Fibroblast of the conjunctiva (primary cell): ENCODE measurements at regions not wholly inside any gene's neighbourhood (a gene's known extent, or its start where the extent isn't known, plus 50 kb on each side); places are given as distances from the start of the nearest gene placed in this dataset.

ENCODE experiments used
- DNase-seq: peaks from one replicate; pipeline ENCODE4 v3.0.0-alpha.2; 2010; ENCODE audit warnings: low read depth

DNA sequence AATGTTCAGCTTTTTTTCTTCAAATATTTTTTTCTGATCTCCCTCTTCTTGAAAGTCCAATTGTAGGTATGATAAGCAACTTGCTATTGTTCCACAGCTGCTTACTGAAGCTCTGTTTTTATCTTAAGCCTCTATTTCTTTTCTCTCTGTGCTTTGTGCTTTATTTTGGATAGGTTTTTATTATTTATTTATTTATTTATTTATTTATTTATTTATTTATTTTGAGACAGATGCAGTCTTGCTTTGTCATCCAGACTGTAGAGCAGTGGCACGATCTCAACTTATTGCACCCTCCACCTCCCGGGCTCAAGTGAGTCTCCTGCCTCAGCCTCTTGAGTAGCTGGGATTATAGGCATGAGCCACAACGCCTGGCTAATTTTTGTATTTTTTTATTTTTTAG lies 199.4 kb downstream of the KLF12 start:
- no peak for DNase-seq

DNA sequence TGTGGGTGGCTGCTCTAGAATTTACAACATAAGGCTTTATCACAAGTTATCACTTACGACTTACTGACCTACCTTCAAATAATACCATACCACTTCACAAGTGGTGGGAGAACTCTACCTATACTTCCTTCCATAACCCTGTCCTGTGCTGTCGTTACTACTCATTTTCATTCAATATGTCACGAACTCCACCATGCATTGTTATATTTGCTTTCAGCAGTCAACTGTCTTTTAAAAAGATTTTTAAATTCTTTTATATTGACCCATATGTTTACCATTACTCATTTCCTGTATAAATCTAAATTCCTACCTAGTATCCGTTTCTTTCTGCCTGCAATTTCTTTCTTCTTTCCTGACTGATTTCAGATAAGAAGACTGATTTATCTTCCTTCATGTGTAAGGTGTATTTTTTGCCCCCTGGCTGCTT lies 200.0 kb downstream of the KLF12 start:
- DNase-seq = no peak

DNA sequence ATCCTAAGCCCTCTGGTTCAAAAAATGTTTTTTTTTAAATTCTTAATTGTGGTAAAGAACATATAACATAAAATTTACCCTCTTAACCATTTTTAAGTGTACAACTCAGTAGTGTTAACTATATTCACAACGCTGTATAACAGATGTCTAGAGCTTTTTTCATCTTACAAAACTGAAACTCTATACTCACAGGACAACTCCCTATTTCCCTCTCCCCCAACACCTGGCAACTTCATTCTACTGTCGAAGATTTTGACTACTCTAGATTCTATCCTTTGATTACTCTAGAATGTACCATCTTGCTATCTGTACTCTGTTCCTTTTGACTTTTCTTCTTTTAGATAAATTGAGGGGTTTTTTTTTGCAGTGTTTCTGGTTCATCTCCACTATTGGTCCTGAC lies 200.4 kb downstream of the KLF12 start:
- DNase-seq = no peak

DNA sequence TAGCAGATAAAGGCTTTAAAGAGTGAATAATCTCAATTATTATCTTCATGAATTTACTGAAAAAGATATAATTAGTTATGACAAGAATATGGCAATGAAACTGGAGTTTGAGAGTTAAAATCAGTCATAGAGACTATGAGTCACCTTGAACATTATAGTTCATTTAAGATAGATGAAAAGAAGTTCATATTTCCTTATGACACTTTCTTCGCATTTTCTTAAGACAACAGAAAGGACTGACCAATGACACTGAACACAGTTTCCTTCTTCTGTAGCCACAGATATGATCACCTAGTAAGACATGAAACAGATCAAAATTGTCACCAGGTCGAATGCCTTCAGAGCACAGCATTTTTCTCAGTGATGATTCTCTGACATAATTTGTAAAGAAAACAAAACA lies 202.1 kb downstream of the KLF12 start:
- no peak for DNase-seq

DNA sequence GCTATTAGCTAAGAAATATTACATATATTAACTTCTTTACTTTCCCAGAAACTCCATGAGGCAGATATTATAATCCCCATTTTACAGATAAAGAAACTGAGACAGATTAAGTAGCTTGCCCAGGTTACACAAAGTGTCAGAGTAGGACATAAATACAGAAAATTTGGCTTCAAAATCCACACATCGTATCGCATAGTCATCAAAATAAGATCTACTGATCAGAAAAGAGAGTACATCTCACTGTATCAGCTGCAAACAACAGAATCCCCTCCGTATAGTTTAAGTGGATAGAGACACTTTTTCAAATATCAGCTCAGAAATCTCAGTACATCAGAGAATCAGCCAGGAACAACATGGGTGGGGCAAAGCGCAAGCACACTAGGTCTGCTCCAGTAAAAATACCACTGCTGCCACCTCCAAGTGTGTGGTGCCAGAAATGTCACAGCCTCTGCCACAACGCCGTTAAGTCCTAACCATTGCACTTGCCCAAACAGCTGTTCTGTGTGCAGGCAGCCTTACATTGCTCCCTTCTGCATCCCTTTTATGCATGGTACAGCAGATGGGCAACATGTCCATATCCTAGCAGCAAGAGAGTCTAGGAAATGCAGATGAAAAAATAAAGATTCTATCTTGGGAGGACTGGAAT lies 204.8 kb downstream of the KLF12 start:
- DNase-seq = no peak

DNA sequence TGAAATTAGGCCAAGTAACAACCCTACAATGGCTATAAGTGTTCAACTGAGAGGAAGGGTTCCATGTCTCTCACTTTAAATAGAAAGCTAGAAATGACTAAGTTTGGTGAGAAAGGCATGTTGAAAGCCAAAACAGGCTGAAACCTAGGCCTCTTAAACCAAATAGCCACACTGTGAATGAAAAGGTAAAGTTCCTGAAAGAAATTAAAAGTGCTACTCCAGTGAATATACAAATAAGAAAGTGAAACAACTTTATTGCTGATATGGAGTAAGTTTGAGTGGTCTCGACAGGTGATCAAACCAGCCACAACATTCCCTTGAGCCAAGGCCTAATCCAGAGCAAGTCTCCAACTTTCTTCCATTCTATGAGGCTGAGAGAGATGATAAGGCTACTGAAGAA lies 209.6 kb downstream of the KLF12 start:
- no peak for DNase-seq

DNA sequence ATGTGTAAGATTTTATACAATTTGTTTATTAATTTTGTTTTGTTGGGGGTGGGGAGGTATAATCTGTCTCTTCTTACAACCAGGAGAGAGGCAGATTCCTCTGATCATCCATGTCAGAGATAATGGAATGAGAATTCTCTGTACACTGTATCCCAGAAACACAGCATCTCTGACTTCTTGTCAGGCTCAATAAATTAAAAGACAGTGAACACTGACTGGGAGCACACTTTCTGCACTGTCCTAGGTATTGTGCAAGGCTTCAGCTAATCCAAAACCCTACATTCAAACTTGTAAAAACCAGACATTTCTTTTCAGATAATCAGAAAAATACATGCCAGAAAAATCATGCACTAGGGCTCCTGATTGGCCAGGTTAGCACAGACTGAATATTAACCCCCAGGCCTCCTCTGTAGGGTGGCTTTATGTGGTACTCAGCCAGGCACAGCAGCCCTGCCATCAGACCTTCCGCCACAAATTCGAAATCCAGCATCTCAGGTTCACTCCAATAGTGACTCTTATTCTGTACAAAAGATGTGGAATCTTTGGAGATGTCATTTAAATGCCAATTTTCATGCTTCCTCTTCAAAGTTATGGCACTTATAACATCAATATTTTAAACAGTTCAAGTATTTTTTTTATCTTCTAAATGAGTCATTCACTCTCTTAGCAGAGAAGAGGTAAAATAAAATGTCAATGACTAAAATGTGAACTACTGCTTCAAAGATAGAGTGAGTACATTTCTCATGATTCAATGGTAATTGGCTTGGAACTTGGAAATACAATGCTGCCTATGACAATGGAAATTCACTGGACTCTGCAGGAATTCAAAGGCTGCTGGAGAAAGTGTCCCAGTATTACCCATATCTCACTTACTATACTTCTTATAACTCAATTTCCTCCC lies 211.5 kb downstream of the KLF12 start:
- DNase-seq = no peak

DNA sequence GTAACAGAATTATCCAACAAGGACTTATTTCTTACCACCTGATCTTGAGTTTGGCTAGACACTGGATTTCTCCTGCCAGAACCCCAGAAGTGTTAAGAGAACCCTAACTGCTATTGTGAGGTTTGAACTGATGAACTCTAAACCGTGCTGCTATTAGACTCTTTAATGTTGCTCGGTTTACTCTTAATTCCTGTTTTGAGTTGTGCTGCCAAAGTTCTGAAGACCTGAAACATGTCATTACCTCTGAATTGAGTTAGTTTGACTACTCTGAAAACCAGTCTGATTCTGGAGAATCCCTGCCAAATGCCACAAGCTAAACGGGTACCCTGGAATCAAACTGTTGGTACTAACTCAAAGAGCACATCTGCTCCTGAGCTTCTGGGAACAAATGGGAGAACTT lies 215.5 kb downstream of the KLF12 start:
- no peak for DNase-seq

DNA sequence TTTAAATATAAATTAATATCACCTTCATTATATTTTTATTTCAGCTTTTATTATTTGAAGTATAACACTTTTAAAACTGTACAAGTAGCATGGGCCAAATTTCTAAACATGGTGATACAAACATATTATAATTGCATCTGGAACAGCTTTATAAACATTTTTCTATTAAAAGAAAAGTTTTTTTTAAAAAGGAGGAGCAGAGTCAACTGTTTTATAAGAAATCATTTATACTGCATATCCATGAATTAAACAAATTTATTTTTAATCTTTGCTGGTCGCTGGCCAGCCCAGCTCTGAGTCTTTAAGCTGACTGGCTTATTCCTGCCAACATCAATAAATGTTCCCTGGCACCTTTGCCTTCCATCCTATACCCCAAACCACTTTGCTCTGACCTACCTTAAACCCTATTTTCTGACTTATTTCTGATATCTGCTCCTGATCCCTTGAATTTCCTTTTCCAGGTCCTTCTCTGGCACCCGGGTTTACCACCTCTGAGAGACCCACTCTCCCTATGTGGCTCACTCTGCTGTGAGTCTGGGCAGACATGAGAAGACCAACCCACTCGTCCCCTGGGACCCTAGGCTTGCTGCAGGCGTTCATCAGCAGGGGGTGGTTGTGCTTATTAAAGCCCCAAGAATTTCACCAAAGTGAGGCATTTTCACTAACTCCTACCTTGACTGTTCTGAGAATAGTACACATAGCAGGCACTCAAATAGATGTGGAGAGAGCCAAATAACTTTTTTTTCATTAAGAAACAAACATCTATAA lies 220.3 kb downstream of the KLF12 start:
- DNase-seq = peak; percentile 12

DNA sequence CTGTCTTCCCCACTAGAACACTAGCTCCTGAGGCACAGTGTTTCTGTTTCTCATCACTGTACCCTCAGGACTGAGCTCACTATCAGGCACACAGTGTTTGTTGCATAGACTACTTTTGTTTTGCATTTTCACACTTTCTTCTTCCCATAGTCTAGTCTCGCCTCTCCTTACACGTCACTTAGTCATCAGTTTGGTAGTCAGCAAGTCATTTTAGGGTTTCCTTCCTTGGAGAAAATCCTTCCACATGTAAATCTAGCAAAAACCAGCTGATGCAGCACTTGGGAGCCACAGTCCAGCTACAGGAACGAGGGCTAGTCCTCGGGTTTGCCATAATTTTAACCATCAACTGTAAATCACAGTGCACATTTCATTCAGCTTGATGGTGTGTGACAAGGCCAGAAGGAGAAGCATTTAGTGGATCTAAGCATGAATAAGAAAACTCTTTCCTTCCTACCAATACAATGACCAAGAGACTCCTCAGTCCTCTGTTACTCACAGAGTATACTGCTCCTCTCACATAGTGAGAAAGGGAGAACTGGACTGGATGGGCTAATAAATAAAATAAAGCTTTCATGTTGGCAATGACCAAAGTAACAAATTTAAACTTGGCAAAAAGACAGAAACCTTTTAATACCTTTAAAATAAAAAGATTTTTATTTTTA lies 221.0 kb downstream of the KLF12 start:
- no peak for DNase-seq

DNA sequence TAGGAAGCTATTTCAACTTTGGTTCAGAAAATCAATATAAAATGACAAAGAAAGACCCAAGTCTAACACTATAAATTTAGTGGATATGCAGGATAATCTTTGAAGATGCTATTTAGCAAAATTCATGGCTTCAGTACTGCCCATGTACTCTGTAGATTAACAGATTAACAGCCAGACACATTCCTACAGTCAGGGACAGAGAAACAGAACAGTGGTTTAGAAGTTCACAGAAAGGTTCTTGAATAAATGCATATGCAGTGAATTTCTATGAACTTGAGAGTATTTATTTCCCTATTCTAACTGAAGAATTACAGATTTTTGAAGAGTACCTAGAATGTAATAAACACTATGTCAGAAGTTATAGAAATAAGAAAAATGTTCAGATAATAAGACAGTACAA lies 222.8 kb downstream of the KLF12 start:
- no peak for DNase-seq

DNA sequence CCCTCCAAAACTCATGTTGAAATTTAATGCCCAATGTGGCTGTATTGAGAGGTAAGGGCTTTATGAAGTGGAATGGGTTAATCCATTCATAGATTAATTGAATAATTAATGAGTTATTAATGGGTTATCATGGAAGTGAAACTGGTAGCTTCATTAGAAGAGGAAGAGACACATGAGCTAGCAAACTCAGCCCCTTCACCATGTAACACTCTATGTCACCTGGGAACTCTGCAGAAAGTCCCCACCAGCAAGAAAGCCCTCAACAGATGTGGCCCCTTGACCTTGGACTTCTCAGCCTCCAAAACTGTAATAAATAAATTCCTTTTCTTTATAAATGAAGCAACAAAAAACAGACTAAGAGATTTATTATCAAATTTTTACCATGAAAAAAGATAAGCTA lies 223.5 kb downstream of the KLF12 start:
- no peak for DNase-seq

DNA sequence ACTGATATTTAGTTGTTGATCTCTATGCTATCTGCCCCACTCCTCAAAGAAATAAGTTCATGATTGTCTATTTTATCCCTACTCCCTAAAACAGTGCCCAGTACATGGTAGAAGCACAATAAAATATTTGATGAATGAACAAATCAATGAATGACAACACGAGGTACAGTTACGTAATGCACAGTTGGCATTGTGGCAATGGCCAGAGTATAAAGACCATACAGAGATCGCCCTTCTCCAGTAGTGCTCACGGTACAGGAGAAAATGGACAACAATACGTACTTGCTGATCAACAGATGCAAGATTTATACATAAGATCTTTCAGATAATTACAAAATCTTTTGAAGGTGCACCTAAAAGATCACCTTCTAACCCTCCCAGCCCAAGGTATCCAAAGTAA lies 225.4 kb downstream of the KLF12 start:
- no peak for DNase-seq

DNA sequence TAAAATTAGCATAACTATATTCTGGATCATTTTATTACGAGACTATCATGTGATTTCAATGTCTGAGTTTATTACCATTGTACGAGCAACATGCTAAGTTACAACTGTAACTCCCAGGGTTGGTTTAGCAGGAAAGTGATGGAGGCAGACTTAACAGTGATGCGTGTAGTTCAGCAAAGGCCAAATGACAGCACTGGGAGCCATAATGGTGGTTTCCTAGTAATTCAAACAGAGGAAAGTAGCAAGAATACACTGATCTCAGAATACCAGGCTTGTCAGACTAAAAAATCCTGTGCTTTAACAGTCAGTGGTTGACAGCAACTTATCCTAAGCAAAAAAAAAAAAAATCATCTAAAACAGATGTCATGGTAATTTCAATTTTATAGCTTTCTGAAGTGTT lies 229.6 kb downstream of the KLF12 start:
- DNase-seq = no peak

DNA sequence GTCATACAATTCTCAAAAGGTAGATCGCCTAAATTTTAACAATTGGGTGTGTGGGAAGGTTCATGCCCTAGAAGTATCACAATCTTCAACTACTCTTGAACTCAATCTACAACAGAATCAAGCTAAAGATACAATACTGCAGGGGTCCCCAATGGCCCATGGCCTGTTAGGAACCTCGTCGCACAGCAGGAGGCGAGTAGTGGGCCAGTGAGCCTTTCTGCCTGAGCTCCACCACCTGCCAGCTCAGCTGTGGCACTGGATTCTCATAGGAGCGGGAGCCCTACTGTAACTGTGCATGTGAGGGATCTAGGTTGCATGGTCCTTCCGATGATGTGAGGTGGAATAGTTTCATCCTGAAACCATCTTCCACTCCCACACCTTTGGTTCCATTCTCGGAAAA lies 230.6 kb downstream of the KLF12 start:
- DNase-seq = no peak

DNA sequence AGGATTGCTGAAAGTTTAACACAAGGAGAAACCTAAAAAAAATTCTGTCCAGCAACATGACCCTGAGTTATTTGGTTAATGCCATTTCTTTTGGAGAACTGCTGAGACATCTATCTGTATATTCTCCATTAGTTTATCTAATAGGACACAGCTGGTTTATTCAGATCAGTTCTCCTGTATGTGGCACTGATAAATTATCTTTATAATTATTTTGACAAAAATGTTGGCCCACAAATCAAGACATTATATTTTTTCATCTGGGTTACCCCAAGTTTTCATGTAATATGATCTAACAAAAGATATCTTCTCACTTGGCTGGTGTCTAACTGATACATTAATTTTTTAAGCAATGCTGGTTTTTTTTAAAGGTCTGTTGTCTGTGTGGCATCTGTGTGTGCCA lies 231.4 kb downstream of the KLF12 start:
- DNase-seq = no peak

DNA sequence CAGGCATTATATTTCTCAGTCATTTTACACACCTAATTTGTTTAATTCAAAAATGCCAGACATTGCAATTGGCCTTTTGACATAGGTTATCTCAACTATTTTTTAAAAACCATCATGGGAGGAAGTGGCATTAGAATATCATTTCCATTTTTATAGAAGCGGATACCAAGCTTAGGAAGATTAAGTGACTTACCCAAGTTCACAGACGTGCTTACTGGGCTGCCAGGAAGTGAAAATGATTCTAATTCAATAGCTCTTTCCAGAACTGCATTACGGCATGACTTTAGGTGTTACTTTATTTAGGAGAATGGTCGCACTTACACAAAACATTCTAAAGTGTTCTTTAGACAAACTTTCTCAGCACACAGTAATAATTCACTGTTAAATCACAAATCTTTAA lies 231.9 kb downstream of the KLF12 start:
- no peak for DNase-seq

DNA sequence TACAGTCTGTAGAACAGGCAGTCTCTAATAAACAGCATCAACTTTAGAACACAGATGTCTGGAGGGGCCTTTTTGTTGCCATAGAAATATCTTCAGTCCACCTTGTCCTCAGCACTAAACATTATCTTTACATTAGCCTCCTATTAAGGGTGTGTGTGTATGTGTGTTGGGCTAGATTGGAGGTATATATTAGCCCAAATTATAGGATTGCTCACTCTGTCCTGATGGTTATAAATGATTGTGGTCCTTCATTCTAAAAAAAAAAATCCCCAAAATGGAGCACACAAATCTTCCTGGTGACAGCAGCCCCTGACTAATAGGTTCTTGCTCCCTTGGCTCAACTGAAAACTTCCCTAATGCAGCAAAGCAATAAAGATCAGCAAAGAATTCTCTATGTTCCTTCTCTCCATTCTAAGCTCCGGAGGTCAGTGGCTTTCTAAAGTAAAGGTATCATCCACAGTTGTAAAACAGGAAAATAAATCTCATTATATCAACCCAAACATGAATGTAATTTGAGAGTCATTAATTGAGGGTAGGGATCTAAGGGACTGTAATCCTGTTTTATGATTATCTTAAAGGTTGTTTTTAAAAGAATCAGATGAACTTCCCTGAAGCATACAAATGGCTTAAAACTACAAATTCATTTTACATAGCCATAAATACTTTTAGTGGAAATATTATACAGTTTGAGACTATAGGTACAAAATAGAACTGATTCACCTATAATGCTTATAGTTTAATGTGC lies 232.7 kb downstream of the KLF12 start:
- DNase-seq = no peak

DNA sequence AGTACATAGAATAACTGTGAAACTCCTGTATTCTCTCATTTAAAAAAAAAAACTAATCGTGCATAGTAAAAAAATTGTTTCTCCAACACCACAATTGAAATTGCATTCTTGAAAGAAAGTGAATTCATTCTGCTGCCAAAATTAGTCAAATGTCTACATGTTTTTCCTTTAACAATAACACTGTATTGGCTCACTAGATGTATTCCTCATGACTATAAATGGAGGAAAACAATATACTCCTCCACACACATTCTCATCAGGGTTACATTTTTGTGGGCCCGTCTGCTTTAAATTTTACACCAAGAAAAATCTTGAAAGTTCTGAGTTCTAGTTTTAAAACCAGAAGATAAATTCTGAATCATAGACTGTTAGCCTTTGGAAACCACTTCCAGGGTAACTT lies 233.6 kb downstream of the KLF12 start:
- DNase-seq = no peak

DNA sequence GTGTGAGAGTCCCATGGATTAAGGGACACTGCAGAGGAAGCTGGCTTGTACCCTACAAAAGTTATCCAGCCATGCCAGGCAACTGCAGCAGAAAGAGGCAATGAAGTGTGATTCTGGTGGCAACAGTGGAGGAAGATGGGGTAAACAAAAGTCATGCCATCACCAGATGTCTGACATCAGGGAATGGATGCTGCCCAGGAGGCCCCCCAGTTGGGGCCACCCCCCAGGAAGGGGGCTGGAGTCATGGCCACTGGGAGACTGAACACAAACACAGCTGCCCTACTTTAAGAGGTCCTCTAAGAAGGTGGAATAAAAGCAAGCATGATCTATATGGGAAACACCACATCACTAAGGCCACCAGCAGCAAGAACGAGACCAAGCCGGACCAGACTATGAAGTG lies 235.3 kb downstream of the KLF12 start:
- DNase-seq = no peak

DNA sequence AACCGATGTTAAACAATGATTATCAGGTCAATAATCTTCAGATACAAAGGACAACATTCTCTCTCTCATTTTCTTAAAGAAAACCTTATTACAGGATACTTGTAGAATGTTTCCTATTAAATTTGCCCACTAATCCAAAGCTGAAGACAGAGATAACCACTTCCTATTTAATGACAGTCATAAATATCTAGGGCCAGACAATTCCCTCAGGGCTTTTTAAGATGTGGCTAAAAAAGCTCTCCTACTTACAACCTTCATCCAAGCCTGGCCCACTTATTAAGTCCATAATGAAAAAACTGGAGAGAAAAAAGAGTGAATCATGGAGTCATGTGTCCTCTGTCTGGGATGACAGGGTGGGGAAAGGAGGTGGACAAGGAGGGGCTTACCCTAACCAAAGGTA lies 235.9 kb downstream of the KLF12 start:
- no peak for DNase-seq
